H9 (cell line): ENCODE measurements at regions not wholly inside any gene's neighbourhood (a gene's known extent, or its start where the extent isn't known, plus 50 kb on each side); places are given as distances from the start of the nearest gene placed in this dataset.

Experiments used
- DNase-seq: peaks from one replicate; pipeline ENCODE4 v3.0.0-alpha.2; 2017
- H2AFZ ChIP-seq: one replicate; pipeline ENCODE4 v1.6.1; 2013; ENCODE audit warnings: mild to moderate bottlenecking, low read length, control low read depth, moderate library complexity
- H2AK5ac ChIP-seq: 2 replicates; pipeline ENCODE4 v1.6.1; 2013; ENCODE audit warnings: low read length, control low read depth, mixed read lengths; ENCODE audit not compliant: insufficient read length
- H2BK120ac ChIP-seq: one replicate; pipeline ENCODE4 v1.6.1; 2013; ENCODE audit warnings: low read depth, mild to moderate bottlenecking, low read length, control low read depth, inconsistent platforms; ENCODE audit not compliant: poor library complexity, severe bottlenecking
- H2BK12ac ChIP-seq: 2 replicates; pipeline ENCODE4 v1.6.1; 2013; ENCODE audit warnings: low read length, control low read depth, mixed read lengths, low read depth; ENCODE audit not compliant: insufficient read length
- H2BK15ac ChIP-seq: 2 replicates; pipeline ENCODE4 v1.6.1; 2013; ENCODE audit warnings: low read depth, low read length, control low read depth
- H2BK20ac ChIP-seq: one replicate; pipeline ENCODE4 v1.6.1; 2013; ENCODE audit warnings: low read depth, mild to moderate bottlenecking, low read length, control low read depth, inconsistent platforms; ENCODE audit not compliant: poor library complexity, severe bottlenecking
- H2BK5ac ChIP-seq: 2 replicates; pipeline ENCODE4 v1.6.1; 2013; ENCODE audit warnings: low read length, control low read depth, mixed read lengths; ENCODE audit not compliant: insufficient read length
- H3K14ac ChIP-seq: 2 replicates; pipeline ENCODE4 v1.6.1; 2013; ENCODE audit warnings: low read length, control low read depth; ENCODE audit not compliant: insufficient read depth
- H3K18ac ChIP-seq: 2 replicates; pipeline ENCODE4 v1.6.1; 2013; ENCODE audit warnings: low read depth, mild to moderate bottlenecking, mixed read lengths, low read length, control low read depth; ENCODE audit not compliant: insufficient read length
- H3K23ac ChIP-seq: 2 replicates; pipeline ENCODE4 v1.6.1; 2013; ENCODE audit warnings: low read length, control low read depth, mixed read lengths, low read depth; ENCODE audit not compliant: insufficient read length
- H3K23me2 ChIP-seq: 2 replicates; pipeline ENCODE4 v1.6.1; 2013; ENCODE audit warnings: low read depth, mild to moderate bottlenecking, mixed read lengths, low read length, control low read depth; ENCODE audit not compliant: insufficient read length, poor library complexity, severe bottlenecking
- H3K27ac ChIP-seq: 2 replicates; pipeline ENCODE4 v1.5.1; 2013; ENCODE audit warnings: low read length, control low read depth, mixed read lengths, low read depth; ENCODE audit not compliant: insufficient read length
- H3K27me3 ChIP-seq: 2 replicates; pipeline ENCODE4 v1.6.1; 2013; ENCODE audit warnings: low read length, control low read depth, inconsistent platforms; ENCODE audit not compliant: insufficient read depth
- H3K4ac ChIP-seq: 2 replicates; pipeline ENCODE4 v1.6.1; 2013; ENCODE audit warnings: low read depth, mild to moderate bottlenecking, control low read depth, inconsistent platforms, low read length, moderate library complexity
- H3K4me1 ChIP-seq: 2 replicates; pipeline ENCODE4 v1.6.1; 2013; ENCODE audit warnings: low read length, control low read depth, inconsistent platforms; ENCODE audit not compliant: insufficient read depth
- H3K4me2 ChIP-seq: 2 replicates; pipeline ENCODE4 v1.6.1; 2013; ENCODE audit warnings: low read length, control low read depth, mixed read lengths; ENCODE audit not compliant: insufficient read length, insufficient read depth
- H3K56ac ChIP-seq: 2 replicates; pipeline ENCODE4 v1.6.1; 2013; ENCODE audit warnings: low read depth, mild to moderate bottlenecking, mixed read lengths, low read length, control low read depth; ENCODE audit not compliant: insufficient read length
- H3K79me1 ChIP-seq: 2 replicates; pipeline ENCODE4 v1.6.1; 2013; ENCODE audit warnings: low read depth, mild to moderate bottlenecking, moderate library complexity, low read length, control low read depth, inconsistent platforms; ENCODE audit not compliant: insufficient read depth, poor library complexity, severe bottlenecking
- H3K79me2 ChIP-seq: 2 replicates; pipeline ENCODE4 v1.6.1; 2013; ENCODE audit warnings: low read length, control low read depth, inconsistent platforms; ENCODE audit not compliant: insufficient read depth
- H3K9ac ChIP-seq: 2 replicates; pipeline ENCODE4 v1.6.1; 2013; ENCODE audit warnings: low read length, control low read depth, mixed read lengths; ENCODE audit not compliant: insufficient read length; ENCODE audit errors: extremely low read depth
- H3K9me3 ChIP-seq: one replicate; pipeline ENCODE4 v1.6.1; 2013; ENCODE audit warnings: low read depth, low read length, inconsistent platforms; ENCODE audit not compliant: control insufficient read depth
- H3T11ph ChIP-seq: one replicate; pipeline ENCODE4 v1.6.1; 2013; ENCODE audit warnings: mild to moderate bottlenecking, low read length, control low read depth, inconsistent platforms
- H4K20me1 ChIP-seq: one replicate; pipeline ENCODE4 v1.6.1; 2013; ENCODE audit not compliant: control insufficient read depth, insufficient read length, insufficient read depth
- H4K5ac ChIP-seq: 2 replicates; pipeline ENCODE4 v1.6.1; 2013; ENCODE audit warnings: low read depth, mild to moderate bottlenecking, mixed read lengths, low read length, control low read depth; ENCODE audit not compliant: insufficient read length
- H4K8ac ChIP-seq: replicated peaks from 2 replicates; pipeline ENCODE4 v1.6.1; 2013; ENCODE audit warnings: low read length, control low read depth, mixed read lengths, low read depth; ENCODE audit not compliant: insufficient read length
- H4K91ac ChIP-seq: 2 replicates; pipeline ENCODE4 v1.6.1; 2013; ENCODE audit warnings: low read depth, mild to moderate bottlenecking, moderate library complexity, mixed read lengths, low read length, control low read depth; ENCODE audit not compliant: insufficient read length
- H3K27ac Mint-ChIP-seq, 3 experiments: 2 replicates in 2 of 3; 3 replicates in 1 of 3; pipeline ENCODE4 v1.8.0; 2020 to 2021; ENCODE audit warnings: mixed read lengths in 3 of 3, mild to moderate bottlenecking in 1 of 3, moderate library complexity in 1 of 3
- H3K27me3 Mint-ChIP-seq: 2 replicates; pipeline ENCODE4 v1.8.0; 2021; ENCODE audit warnings: low read depth, mild to moderate bottlenecking, moderate library complexity, mixed read lengths
- H3K36me3 Mint-ChIP-seq, 3 experiments: 2 replicates in 2 of 3; 3 replicates in 1 of 3; pipeline ENCODE4 v1.8.0; 2020 to 2021; ENCODE audit warnings: low read depth in 3 of 3, mixed read lengths in 3 of 3; ENCODE audit not compliant: insufficient read depth in 1 of 3
- H3K4me1 Mint-ChIP-seq, 2 experiments: 2 replicates each; pipeline ENCODE4 v1.8.0; 2020; ENCODE audit warnings: mixed read lengths in 2 of 2
- H3K4me3 Mint-ChIP-seq, 2 experiments: 2 replicates in 1 of 2; 3 replicates in 1 of 2; pipeline ENCODE4 v1.8.0; 2020 to 2021; ENCODE audit warnings: mild to moderate bottlenecking in 2 of 2, mixed read lengths in 2 of 2, moderate library complexity in 1 of 2
- H3K9me3 Mint-ChIP-seq, 2 experiments: 2 replicates in 1 of 2; 3 replicates in 1 of 2; pipeline ENCODE4 v1.8.0; 2020; ENCODE audit warnings: mild to moderate bottlenecking in 2 of 2, mixed read lengths in 2 of 2, moderate library complexity in 1 of 2
- CTCF ChIP-seq: fragments of 200-600 bp; sonication (generic); conservative IDR thresholded peaks from 3 replicates; pipeline ENCODE4 v1.8.0; 2021; ENCODE audit warnings: antibody characterized with exemption, mild to moderate bottlenecking
- WGBS: extraction: QIAGEN DNeasy Blood & Tissue Kit; methylation state at CpG from one replicate; pipeline ENCODE4 v1.1.7; 2013; ENCODE audit warnings: missing lambda C conversion rate, low lambda C conversion rate, mixed read lengths; ENCODE audit not compliant: insufficient read length; ENCODE audit errors: extremely low coverage; 5-methylcytosine and 5-hydroxymethylcytosine counted together

DNA sequence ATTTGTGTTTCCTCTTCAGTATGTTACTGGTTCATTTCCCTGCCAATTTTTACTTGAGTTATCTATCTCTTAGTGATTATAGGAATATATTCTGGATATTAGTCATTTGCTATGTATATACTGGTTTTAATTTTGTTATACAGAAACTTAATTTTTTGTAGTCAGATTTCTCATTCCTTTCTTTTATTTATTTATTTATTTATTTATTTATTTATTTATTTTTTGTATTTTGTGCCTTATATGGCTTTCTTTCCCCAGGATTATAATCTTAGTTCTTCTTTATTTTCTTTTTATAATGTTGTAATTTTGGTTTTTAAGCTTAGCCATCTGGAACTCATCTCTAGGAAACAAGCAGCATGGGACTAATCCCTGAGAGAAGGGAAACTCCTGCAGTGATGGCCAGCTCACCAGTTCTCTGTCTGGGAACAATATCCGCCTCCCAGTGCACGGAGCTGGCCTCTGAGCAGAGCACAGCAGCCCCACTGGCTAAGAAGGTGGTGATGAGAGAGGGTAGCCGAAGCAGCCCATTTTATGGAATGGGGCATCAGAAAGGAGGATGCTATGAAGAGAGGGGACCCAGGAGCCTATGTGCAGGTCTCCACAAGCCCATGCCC lies 54.5 kb upstream of the ADORA2B start:
- no peak overlapping the region for H2AFZ ChIP-seq
- no peak overlapping the region for H3T11ph ChIP-seq
- H3K4me1 Mint-ChIP-seq = peaks cover 5 to 9% of the 10 kb centered on the region in 2 experiments
- H4K8ac ChIP-seq = no peak overlapping the region
- no peaks in the 10 kb centered on the region for H3K79me2 ChIP-seq
- no peaks in the 10 kb centered on the region for H4K20me1 ChIP-seq
- H3K27ac Mint-ChIP-seq = no peak overlapping the region
- no peaks in the 10 kb centered on the region for H3K9me3 Mint-ChIP-seq
- no peak overlapping the region for H3K18ac ChIP-seq
- H2BK20ac ChIP-seq = no peak overlapping the region
- H2BK15ac ChIP-seq = no peak overlapping the region
- H3K79me1 ChIP-seq = no peaks in the 10 kb centered on the region
- no CpG with 5 or more reads among the region's 3 CpGs for WGBS
- no peak overlapping the region for H3K4me3 Mint-ChIP-seq
- H3K4me1 ChIP-seq = no peaks in the 10 kb centered on the region
- no peak overlapping the region for H3K4ac ChIP-seq
- H3K23me2 ChIP-seq = no peaks in the 10 kb centered on the region
- no peak overlapping the region for H4K91ac ChIP-seq
- no peak overlapping the region for H2AK5ac ChIP-seq
- H3K27ac ChIP-seq = no peak overlapping the region
- H4K5ac ChIP-seq = no peak overlapping the region
- no peaks in the 10 kb centered on the region; a peak in 1 of 7 replicates for H3K36me3 Mint-ChIP-seq
- H3K9me3 ChIP-seq = no peaks in the 10 kb centered on the region
- no peak for TF ChIP-seq CTCF
- no peak overlapping the region for H2BK120ac ChIP-seq
- no peaks in the 10 kb centered on the region; the same call in 1 of the 2 replicates for H3K27me3 Mint-ChIP-seq
- H3K23ac ChIP-seq = no peak overlapping the region
- no peak overlapping the region for H3K4me2 ChIP-seq
- H3K56ac ChIP-seq = no peak overlapping the region
- no peak overlapping the region for H2BK12ac ChIP-seq
- no peak overlapping the region for H2BK5ac ChIP-seq
- DNase-seq = no peak
- no peaks in the 10 kb centered on the region for H3K27me3 ChIP-seq
- H3K14ac ChIP-seq = no peak overlapping the region
- no peak overlapping the region for H3K9ac ChIP-seq
